ENCODE measurements at regions not wholly inside any gene's neighbourhood (a gene's known extent, or its start where the extent isn't known, plus 50 kb on each side); places are given as distances from the start of the nearest gene placed in this dataset.

DNA sequence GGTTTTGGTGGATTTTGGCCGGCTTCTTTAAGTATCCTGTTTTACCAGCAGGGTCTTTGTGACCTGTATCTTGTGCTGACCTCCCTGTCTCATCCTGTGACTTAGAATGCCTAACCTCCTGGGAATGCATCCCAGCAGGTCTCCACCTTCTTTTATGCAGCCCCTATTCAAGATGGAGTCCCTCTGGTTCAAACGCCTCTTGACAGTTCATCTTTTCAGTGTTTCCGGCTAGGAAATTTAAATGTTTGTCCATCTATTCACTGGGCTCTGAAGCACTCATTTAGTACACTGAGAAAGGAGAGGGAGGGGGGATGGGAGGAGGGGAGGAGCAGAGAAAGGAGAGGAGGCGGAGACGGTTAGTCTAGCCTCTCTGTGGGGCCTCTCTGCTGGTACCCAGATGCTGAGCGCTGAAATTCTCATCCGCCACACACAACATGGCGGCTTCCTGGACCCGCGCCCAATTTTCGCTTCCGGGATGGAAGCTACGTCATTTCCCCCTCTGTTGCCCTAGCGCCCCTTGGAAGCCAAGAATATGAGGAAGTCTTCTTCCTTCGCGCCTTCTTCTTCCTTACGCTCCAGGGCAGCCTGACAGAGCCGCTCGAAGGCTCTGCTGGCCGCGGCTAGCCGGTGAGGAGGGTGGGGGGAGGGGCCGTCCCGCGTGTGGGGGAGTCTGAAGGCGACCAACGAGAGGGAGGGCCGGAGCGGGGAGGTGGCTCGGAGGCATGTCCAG lies 69.0 kb upstream of the SYT13 start:
- peak; percentile 77 for DNase-seq (ENCODE audit: low read depth, low spot score)

- DNase-seq (ENCODE audit: low read depth, low spot score): no peak
These were observed 62.6 kb upstream of the SYT13 start for GRCh38 chr11:45348729-45349128.

DNA sequence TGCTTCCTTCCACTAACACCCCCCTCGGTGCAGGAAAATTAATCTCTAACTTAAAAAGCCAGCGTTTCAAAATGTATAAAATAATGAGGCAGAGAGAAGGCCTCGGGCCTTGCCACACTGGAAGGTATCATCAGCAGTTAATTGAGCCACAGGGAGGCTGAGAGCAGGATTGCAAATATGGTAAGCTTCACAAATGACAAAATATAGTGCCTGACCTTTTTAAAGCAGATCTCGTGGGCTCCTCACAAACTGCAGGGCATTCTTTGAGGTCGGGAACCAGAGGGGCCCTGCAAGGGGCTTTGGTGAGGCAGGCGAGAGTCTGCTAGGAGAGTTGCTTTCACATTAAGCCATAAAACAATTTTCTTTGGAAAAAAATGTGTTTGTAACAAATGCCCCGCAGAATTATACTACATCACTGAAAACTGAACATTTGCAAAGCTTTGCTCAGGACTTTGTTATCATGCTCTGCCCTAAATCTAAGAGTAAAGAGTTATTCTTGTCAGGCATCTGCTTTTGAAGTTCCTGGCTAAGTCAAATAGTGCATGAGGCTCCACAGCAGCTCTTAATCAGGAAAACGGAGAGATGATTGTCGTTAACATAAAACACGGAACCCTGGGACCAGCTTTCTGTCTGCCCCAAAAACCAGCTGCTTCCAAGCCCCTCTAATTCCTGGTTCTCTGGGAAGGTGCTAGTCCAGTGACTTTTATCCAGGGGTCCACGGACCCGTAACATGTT lies 61.4 kb upstream of the SYT13 start:
- DNase-seq (ENCODE audit: low read depth, low spot score): no peak

GRCh38 chr11:45345491-45345890 lies 59.4 kb upstream of the SYT13 start:
- DNase-seq (ENCODE audit: low read depth, low spot score): no peak

- DNase-seq (ENCODE audit: low read depth, low spot score): no peak
These were observed 57.9 kb upstream of the SYT13 start for GRCh38 chr11:45344028-45344427.

DNA sequence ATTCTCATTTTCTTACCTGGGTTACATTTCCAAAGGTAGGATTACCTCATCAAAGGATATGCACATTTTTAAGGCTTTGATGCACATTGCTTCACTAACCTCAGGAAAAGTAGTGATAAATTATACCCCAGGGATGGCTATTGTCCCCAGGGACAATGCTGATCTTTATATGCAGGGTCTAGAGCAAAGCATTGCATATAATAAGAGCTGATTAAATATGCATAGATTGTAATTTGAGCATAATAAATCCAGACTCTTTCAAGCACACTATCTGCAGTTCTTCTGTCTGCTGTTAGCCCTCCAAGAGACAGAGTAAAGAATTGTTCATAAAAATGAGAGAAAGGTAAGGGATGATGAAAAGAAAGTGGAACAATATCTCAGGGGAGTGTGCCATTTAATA lies 57.3 kb upstream of the SYT13 start:
- DNase-seq (ENCODE audit: low read depth, low spot score): no peak

GRCh38 chr11:45341372-45341771 lies 55.2 kb upstream of the SYT13 start:
- no peak for DNase-seq (ENCODE audit: low read depth, low spot score)

- DNase-seq (ENCODE audit: low read depth, low spot score): peak; percentile 84
These were observed 53.8 kb upstream of the SYT13 start for GRCh38 chr11:45339729-45340519.

GRCh38 chr11:45337583-45338360 lies 51.6 kb upstream of the SYT13 start:
- DNase-seq (ENCODE audit: low read depth, low spot score): no peak

GRCh38 chr11:45336136-45336535 lies 50.0 kb upstream of the SYT13 start:
- DNase-seq (ENCODE audit: low read depth, low spot score): no peak
